ENCODE measurements at regions not wholly inside any gene's neighbourhood (a gene's known extent, or its start where the extent isn't known, plus 50 kb on each side); places are given as distances from the start of the nearest gene placed in this dataset.
"Not testable (repeated sequence)": the region's sequence is repeated elsewhere in the genome, so short reads cannot be mapped to it uniquely, and the experiment has no call there.

GRCh38 chr6:99789767-99790166 is 183.1 kb downstream of the PRDM13 start:
- DNase-seq, result no peak
- no peak for ATAC-seq

DNA sequence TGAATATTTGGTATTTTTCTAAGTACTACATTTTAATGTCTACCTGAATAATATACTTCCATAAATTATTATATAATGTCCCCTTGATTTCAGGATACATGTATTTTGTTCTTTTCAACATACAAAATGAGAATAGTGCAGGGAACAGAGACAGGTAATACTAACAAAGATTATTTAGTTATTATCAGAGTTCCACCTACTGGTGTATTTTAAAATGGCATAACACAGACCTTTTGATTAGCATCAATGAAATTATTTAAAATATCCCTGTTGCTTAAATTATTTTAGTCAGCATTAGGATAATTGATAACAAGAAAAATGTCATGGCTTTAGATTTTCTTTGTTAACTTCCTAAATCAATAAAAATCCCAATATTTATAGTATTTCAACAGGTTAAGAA is 184.0 kb downstream of the PRDM13 start:
- no peak for DNase-seq
- intact Hi-C loops (cut with DNase I, micrococcal nuclease), result no loop called here
- ATAC-seq, result no peak

More at GRCh38 chr6:99789767-99790166, 183.1 kb downstream of the PRDM13 start:
- intact Hi-C loops (cut with DNase I, micrococcal nuclease), result no loop called here

DNA sequence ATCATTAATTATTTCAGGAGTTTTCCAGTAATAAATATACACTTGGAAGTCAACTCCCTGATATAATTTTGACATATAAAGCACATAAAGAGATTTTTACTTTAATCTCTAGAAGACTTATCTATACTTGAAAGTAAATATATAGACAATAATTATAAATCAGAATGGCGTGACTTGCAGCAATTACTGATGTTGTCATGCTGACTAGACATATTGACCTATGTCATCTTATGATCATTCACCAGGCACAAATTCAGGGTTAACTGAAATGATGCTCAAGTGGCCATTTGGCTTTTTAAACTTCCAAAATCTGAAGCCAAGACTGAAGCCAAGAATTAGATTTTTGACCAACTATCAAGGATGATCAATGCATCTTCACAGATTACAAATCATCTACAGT is 192.2 kb downstream of the MCHR2 start:
- intact Hi-C loops (cut with DNase I, micrococcal nuclease), result no loop called here
- DNase-seq (no peak), ATAC-seq (no peak)

DNA sequence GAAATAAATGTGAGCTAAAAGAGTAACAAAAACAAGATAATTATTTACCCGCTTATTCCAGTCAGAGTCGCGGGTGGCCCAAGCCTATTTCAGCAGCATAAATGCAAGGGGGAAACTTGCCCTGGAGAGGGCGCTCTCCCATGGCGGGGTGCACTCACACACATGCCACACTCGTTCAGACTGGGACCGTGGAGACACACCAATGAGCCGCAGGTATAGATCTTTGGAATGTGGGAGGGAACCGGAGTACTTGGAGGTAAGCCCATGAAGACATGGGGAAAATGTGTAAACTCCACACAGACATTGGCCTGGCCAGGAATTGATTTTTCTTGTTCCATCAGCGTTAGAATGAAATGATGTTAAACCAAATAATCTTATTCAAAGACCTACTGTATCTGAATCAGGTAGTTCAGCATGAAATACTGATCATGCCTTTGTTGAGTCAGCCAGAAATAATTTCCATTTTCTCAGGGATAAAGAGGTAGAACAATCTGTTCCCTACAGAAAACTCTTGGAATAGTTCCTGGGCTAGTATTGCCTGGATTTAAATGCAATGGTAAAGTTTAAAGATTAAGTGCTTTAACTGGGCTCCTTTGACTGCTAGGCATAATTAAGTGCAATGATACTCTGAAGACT is 191.5 kb downstream of the MCHR2 start:
- intact Hi-C loops (cut with DNase I, micrococcal nuclease), result no loop called here
- ATAC-seq, result no peak
- DNase-seq, result no peak

- ATAC-seq (peak; percentile 93), DNase-seq (no peak)
- intact Hi-C loops (cut with DNase I, micrococcal nuclease), result no loop called here
Measured at GRCh38 chr6:99808992-99809391, 185.0 kb downstream of the MCHR2 start.

GRCh38 chr6:99810295-99810694 is 183.7 kb downstream of the MCHR2 start:
- no peak for DNase-seq
- intact Hi-C loops (cut with DNase I, micrococcal nuclease), result no loop called here
- peak; percentile 25 for ATAC-seq

DNA sequence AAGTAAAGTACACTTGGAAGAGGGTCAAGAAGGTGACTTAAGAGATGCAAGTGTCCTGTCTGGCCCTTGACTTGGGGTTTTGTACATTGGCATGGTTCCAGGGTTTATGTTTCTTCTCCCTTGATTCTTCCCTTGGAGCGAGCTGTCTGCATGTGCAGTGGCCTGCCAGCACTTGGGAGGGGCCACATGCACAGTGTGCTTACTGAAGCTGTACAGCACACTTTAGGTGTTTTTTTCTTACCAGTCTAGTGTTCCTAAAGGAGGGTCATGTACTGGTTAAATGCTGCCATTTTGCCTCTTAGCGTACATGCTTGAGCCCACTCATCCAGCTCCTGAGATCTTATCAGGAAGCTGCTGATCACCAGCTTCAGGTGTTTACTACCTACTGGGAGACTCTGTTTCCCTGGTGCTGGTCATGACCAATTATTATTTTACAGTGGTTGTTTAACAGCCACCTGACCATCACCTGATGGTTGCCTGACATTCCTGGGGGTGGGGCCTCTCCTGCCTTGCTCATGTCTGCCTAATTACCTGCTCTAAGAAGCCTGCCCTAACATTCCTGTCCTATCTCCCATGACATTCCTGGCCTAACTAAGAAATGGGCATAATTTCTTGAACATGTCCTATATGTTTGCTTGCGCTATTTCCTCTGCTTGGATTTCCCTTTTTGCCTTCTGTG is 182.9 kb downstream of the MCHR2 start:
- intact Hi-C loops (cut with DNase I, micrococcal nuclease), result no loop called here
- peak; percentile 56 for ATAC-seq
- DNase-seq, result peak in 1 of 2 donors; percentile 22

DNA sequence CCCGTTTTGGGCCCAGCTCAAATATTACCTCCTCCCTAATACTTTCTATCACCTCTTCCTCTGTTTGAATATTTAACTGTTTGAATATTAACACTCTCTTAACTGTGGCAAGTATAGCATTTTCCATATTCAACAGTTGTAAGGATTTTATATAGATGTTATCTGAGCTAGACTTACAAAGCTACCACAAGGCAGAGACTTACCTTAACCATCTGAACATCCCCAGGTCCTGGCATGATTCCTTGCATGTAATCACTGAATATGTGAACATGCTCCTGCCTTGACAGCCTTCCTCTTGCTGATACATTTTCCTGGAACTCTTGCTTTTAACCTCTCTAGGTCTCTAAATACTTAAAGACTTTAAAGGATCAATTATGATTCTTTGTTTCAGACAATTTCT is 182.4 kb downstream of the MCHR2 start:
- intact Hi-C loops (cut with DNase I, micrococcal nuclease), result no loop called here
- DNase-seq, result no peak
- no peak for ATAC-seq

GRCh38 chr6:99813565-99813964 is 180.5 kb downstream of the MCHR2 start:
- intact Hi-C loops (cut with DNase I, micrococcal nuclease), result no loop called here
- DNase-seq (no peak), ATAC-seq (no peak)

DNA sequence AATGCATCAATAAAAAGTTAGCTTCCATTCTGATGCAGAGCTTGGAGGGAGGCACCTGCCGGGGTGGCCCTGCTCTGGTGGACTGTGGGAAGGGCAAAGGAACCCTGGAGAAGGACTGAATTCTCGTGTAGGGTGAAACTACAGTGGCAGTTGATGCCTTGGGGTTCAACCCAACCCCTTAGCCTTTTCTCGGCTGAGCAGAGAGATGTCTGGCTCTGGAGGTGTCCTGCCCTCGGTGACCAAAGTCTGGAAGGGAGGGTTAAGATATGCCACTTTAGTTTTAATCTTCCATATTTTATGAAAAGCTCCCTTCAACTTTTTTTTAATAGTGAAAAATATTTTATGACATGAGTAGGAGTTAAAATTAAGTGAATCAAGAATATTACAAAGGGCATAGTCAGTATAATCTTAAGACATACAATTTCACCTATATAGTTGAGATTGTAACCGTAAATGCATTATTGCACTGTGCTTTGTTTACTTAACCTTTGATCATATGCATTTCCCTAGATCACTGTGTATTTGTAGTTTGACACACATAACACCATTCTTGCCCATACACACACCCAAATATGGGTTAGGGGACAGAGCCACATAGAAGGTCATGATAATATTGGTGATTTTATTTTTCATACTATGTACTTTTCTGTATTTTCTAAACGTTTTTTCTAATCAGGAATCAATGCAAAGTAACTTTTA is 179.6 kb downstream of the MCHR2 start:
- ATAC-seq (peak; percentile 82), DNase-seq (peak; percentile 11 to 23)
- intact Hi-C loops (cut with DNase I, micrococcal nuclease), result no loop called here

DNA sequence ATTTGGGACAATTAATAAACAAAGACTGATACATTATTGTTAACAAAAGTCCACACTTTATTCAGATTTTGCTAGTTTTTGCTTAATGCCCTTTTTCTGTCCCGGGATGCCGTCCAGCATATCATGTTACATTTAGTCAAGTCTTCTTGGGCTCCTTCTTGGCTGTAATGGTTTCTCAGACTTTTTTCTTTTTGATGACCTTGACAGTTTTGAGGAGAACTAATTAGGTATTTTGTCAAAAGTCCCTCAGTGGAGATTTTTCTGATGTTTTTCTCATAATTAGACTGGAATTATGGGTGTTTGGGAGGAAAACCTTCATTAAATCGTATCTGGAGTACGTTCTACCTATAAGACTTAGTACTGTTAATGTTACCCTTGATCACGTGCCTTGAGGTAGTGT is 177.2 kb downstream of the MCHR2 start:
- no peak for ATAC-seq
- no peak for DNase-seq
- intact Hi-C loops (cut with DNase I, micrococcal nuclease), result no loop called here

DNA sequence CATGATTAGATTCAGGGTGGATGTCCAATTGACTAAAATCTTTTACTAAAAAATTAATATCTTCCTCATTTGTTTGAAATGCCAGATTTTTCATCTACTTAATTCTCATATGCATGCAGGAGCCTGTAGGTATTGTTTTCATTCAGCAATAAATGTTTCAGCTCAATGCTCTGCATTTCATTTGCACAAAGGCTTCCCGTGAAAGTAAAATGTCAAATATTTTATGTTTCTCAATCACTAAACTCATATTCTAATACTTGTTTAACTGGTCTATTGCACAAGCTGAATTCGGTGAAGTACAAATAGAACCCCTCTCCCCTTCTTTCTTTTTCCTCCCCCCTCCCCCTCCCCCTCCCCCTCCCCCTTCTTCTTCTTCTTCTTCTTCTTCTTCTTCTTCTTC is 175.9 kb downstream of the MCHR2 start:
- no peak for ATAC-seq
- intact Hi-C loops (cut with DNase I, micrococcal nuclease), result no loop called here
- DNase-seq, result no peak

DNA sequence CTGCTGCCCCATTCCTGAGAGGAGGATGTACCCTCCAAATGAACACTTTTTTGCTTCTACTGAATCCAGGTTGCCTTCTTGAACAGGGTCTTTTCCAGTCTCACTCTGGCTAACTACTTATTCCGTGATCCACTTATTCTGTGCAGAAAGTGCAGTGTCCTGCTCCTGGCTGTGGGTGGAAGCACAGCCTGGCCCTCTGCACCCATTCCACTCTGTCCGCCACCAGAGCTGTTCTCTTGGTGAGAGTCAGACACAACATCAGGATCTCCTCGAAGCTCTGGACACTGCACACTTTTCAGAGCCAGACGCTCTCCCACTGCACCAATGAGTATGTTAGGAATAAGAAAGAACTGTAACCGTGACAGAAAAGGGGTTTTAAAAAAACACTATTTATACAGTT is 174.2 kb downstream of the MCHR2 start:
- intact Hi-C loops (cut with DNase I, micrococcal nuclease), result no loop called here
- DNase-seq (no peak), ATAC-seq (no peak)

DNA sequence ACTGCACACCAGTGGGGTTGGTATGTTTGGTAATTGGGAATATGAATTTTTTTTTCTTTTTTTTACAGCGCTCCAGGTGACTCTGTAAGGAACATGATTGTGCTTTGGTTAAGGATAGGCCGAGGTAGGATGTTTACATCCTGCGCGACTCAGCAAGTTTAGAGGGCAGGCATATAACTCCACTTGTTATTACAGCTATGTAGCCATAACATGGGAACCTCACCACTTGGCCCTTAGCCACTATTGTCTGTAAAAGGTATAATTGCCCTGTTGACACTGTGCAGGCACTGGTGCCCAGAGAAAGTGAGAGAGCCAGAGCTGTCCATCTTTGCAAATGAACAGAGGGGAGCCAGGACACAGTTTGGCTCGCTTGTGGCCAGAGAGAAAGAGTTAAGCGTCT is 172.9 kb downstream of the MCHR2 start:
- intact Hi-C loops (cut with DNase I, micrococcal nuclease), result no loop called here
- DNase-seq, result peak; percentile 49 to 89
- peak; percentile 88 for ATAC-seq

DNA sequence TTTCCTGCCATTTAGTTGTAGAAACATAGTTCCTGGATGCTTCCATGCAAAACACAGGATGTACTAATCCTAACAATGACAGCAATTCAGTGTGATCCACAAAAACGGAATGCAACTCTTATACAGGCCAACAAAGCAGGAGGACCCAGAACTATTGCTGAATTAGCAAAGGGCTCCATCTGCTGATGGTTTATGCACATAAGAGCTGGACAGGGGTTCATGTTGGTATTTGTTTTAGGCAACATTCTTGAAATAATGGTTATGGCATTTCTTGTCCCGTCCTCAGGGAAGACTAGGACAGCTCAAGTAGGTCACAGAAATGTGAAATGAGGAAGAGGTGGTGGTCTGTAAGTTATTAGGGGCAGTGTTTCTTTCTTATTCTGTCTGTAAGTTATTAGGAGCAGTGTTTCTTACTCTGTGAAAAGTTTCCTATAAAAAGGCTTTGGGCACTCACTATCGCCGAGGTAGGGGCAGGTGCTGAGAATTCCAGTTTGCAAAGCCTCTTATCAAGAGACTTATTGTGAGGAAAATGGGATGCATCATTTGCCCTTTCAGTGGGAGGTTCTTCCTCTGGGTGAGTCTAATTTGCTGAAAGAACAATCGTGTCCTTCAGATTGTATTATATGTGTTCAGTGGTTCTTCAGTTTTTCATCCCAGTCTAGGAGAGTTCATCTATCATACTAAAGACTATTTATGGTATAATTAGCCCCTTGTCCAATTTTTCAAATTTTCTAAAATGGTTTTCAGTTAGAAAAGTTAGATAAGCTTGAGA is 171.1 kb downstream of the MCHR2 start:
- ATAC-seq (peak; percentile 80), DNase-seq (no peak)
- intact Hi-C loops (cut with DNase I, micrococcal nuclease), result no loop called here

GRCh38 chr6:99823513-99824235 is 170.3 kb downstream of the MCHR2 start:
- intact Hi-C loops (cut with DNase I, micrococcal nuclease), result not testable (repeated sequence)
- DNase-seq (peak; percentile 32 to 34), ATAC-seq (peak; percentile 22)

DNA sequence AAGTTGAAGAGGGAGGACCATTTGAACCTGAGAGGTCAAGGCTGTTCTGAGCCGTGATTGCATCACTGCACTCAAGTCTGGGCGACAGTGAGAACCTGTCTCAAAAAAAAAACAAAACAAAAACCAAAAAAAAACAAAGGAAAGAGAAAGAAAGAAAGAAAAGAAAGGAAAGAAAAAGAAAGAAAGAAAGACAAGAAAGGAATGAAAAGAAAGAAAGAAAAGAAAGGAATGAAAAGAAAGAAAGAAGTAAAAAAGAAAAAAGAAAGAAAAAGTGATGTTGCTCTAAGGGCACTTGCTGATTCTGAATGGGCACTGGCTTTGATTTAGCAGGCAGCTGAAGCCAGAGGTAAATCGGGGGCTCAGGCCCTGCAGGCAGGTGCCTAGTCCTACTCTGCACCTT is 161.0 kb downstream of the MCHR2 start:
- DNase-seq, result no peak
- intact Hi-C loops (cut with DNase I, micrococcal nuclease), result no loop called here
- no peak for ATAC-seq

GRCh38 chr6:99836471-99836870 is 157.6 kb downstream of the MCHR2 start:
- DNase-seq (no peak), ATAC-seq (no peak)
- intact Hi-C loops (cut with DNase I, micrococcal nuclease), result no loop called here

GRCh38 chr6:99838607-99839006 is 155.4 kb downstream of the MCHR2 start:
- DNase-seq (no peak), ATAC-seq (no peak)
- intact Hi-C loops (cut with DNase I, micrococcal nuclease), result no loop called here

Data from left colon (tissue), 2 donors.